ENCODE measurements at regions not wholly inside any gene's neighbourhood (a gene's known extent, or its start where the extent isn't known, plus 50 kb on each side); places are given as distances from the start of the nearest gene placed in this dataset.

GRCh38 chr14:55904086-55904485 lies 214.1 kb upstream of the PELI2 start:
- peaks cover 0 to 2% (median 0%) of the 10 kb centered on the region in 5 experiments for H3K9me3 ChIP-seq (ENCODE audit: control extremely low read depth in 1 of 5, control insufficient read depth in 4 of 5, insufficient read depth in 2 of 5, low read depth in 1 of 5, low read length in 4 of 5)
- no peaks in the 10 kb centered on the region for H3K36me3 ChIP-seq (ENCODE audit: control insufficient read depth in 4 of 4, insufficient read depth in 4 of 4, low read length in 3 of 4)
- H3K27ac ChIP-seq (ENCODE audit: insufficient read depth in 1 of 2, low read depth in 1 of 2, low read length in 2 of 2, poor library complexity in 1 of 2, severe bottlenecking in 2 of 2): no peak overlapping the region
- no peak for DNase-seq
- no peak overlapping the region for H3K4me3 ChIP-seq (ENCODE audit: control insufficient read depth in 1 of 7, extremely low read depth in 1 of 7, insufficient read depth in 4 of 7, low read depth in 2 of 7, low read length in 6 of 7)
- ChIA-PET POLR2A (no interaction called here), CTCF (interaction anchor here (1.6 kb wide), 1 partner anchor 9 kb away, joined by 5 read pairs; no protein-coding TSS in a partner anchor)
- WGBS (ENCODE audit: insufficient coverage): 92% methylated on average over 5 of the region's 5 CpGs
- no peaks in the 10 kb centered on the region for H3K4me1 ChIP-seq (ENCODE audit: control extremely low read depth in 1 of 4, control insufficient read depth in 4 of 4, insufficient read depth in 4 of 4, low read length in 3 of 4)
- no peaks in the 10 kb centered on the region for H3K27me3 ChIP-seq (replicated peaks in 2 of 5; ENCODE audit: control insufficient read depth in 4 of 5, insufficient read depth in 5 of 5, low read length in 4 of 5)

- H3K36me3 ChIP-seq (ENCODE audit: control insufficient read depth in 4 of 4, insufficient read depth in 4 of 4, low read length in 3 of 4): no peaks in the 10 kb centered on the region
- no CpG with 5 or more reads among the region's 1 CpG for WGBS (ENCODE audit: insufficient coverage)
- H3K27ac ChIP-seq (ENCODE audit: insufficient read depth in 1 of 2, low read depth in 1 of 2, low read length in 2 of 2, poor library complexity in 1 of 2, severe bottlenecking in 2 of 2): no peak overlapping the region
- ChIA-PET POLR2A (interaction anchor here (0.7 kb wide), 1 partner anchor 12 kb away, joined by 3 read pairs; no protein-coding TSS in a partner anchor), CTCF (no interaction called here)
- DNase-seq: no peak
- H3K4me1 ChIP-seq (ENCODE audit: control extremely low read depth in 1 of 4, control insufficient read depth in 4 of 4, insufficient read depth in 4 of 4, low read length in 3 of 4): no peaks in the 10 kb centered on the region
- H3K4me3 ChIP-seq (ENCODE audit: control insufficient read depth in 1 of 7, extremely low read depth in 1 of 7, insufficient read depth in 4 of 7, low read depth in 2 of 7, low read length in 6 of 7): no peak overlapping the region
- H3K9me3 ChIP-seq (ENCODE audit: control extremely low read depth in 1 of 5, control insufficient read depth in 4 of 5, insufficient read depth in 2 of 5, low read depth in 1 of 5, low read length in 4 of 5): peaks cover 0 to 2% (median 0%) of the 10 kb centered on the region in 5 experiments
- H3K27me3 ChIP-seq (replicated peaks in 2 of 5; ENCODE audit: control insufficient read depth in 4 of 5, insufficient read depth in 5 of 5, low read length in 4 of 5): no peaks in the 10 kb centered on the region
These were observed 210.1 kb upstream of the PELI2 start for GRCh38 chr14:55908106-55908505.

- Histone ChIP-seq H3K4me3 (ENCODE audit: control insufficient read depth in 1 of 7, extremely low read depth in 1 of 7, insufficient read depth in 4 of 7, low read depth in 2 of 7, low read length in 6 of 7) (no peak overlapping the region), H3K27me3 (replicated peaks in 2 of 5; ENCODE audit: control insufficient read depth in 4 of 5, insufficient read depth in 5 of 5, low read length in 4 of 5) (no peaks in the 10 kb centered on the region), H3K27ac (ENCODE audit: insufficient read depth in 1 of 2, low read depth in 1 of 2, low read length in 2 of 2, poor library complexity in 1 of 2, severe bottlenecking in 2 of 2) (no peak overlapping the region), H3K4me1 (ENCODE audit: control extremely low read depth in 1 of 4, control insufficient read depth in 4 of 4, insufficient read depth in 4 of 4, low read length in 3 of 4) (no peaks in the 10 kb centered on the region), H3K9me3 (ENCODE audit: control extremely low read depth in 1 of 5, control insufficient read depth in 4 of 5, insufficient read depth in 2 of 5, low read depth in 1 of 5, low read length in 4 of 5) (peaks cover 0 to 2% (median 0%) of the 10 kb centered on the region in 5 experiments), H3K36me3 (ENCODE audit: control insufficient read depth in 4 of 4, insufficient read depth in 4 of 4, low read length in 3 of 4) (no peaks in the 10 kb centered on the region)
- ChIA-PET POLR2A (no interaction called here), CTCF (no interaction called here)
- DNase-seq: no peak
- WGBS (ENCODE audit: insufficient coverage): 100% methylated on average over 1 of the region's 1 CpG
These were observed 208.3 kb upstream of the PELI2 start for GRCh38 chr14:55909879-55910278.

DNA sequence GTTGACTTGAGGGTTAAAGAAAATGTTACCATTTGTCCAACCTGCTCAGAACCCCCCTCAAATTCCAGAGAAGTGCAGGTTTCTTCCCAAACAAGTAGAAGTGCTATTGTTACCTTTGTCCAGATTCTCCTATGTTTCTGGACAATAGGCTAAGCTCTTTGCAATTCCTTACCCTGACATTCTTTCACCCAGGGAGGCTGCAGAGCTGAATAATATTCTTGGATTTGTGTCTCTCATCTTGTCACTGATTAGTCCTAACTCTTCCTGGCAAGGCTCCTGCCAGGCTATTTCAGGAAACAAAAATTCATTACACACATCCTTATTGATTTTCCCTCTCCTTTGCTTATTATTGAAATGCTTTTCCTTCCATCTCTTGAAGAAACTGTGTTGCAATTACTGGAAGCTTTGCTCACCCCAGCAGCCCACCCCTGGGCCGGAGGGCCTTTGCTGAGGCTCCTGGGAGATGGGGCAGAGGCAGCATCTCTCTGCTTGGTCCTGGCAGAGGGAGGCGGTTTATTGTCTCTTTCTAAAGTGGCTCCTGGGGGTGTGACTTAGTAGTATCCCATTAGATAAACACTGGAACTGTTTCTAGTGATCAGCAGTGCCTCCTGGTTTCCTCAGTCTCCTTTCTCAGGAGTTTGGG lies 207.5 kb upstream of the PELI2 start:
- CTCF ChIA-PET: no interaction called here

DNA sequence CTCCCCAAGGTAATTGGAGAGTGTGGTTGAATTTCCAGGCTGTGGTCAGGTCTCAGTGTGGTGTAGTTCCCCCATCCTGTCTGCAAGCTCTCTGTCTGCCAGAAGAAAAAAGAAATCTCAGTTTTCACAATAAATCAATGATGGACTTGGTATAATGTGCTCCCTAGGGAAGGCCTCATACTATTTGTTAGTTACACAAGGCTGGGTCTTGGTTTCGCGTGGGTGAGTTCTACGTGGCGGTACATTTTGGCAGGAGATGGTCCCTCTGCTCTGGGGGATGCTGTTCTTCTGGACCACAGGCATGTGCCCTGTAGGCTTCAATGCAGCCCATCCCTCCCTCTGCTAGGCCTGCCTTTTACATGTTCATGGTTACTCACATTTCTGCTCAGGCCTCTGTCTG lies 206.4 kb upstream of the PELI2 start:
- H3K4me3 ChIP-seq (ENCODE audit: control insufficient read depth in 1 of 7, extremely low read depth in 1 of 7, insufficient read depth in 4 of 7, low read depth in 2 of 7, low read length in 6 of 7): no peak overlapping the region
- no peaks in the 10 kb centered on the region for H3K9me3 ChIP-seq (ENCODE audit: control extremely low read depth in 1 of 5, control insufficient read depth in 4 of 5, insufficient read depth in 2 of 5, low read depth in 1 of 5, low read length in 4 of 5)
- DNase-seq: no peak
- CTCF ChIA-PET: no interaction called here
- no peaks in the 10 kb centered on the region for H3K36me3 ChIP-seq (ENCODE audit: control insufficient read depth in 4 of 4, insufficient read depth in 4 of 4, low read length in 3 of 4)
- H3K27me3 ChIP-seq (replicated peaks in 2 of 5; ENCODE audit: control insufficient read depth in 4 of 5, insufficient read depth in 5 of 5, low read length in 4 of 5): peaks cover 0 to 2% (median 0%) of the 10 kb centered on the region in 5 experiments
- POLR2A ChIA-PET: no interaction called here
- H3K27ac ChIP-seq (ENCODE audit: insufficient read depth in 1 of 2, low read depth in 1 of 2, low read length in 2 of 2, poor library complexity in 1 of 2, severe bottlenecking in 2 of 2): no peak overlapping the region
- 96% methylated on average over 4 of the region's 4 CpGs for WGBS (ENCODE audit: insufficient coverage)
- H3K4me1 ChIP-seq (ENCODE audit: control extremely low read depth in 1 of 4, control insufficient read depth in 4 of 4, insufficient read depth in 4 of 4, low read length in 3 of 4): no peaks in the 10 kb centered on the region

More for the DNA sequence above, 207.5 kb upstream of the PELI2 start:
- Histone ChIP-seq H3K27me3 (replicated peaks in 2 of 5; ENCODE audit: control insufficient read depth in 4 of 5, insufficient read depth in 5 of 5, low read length in 4 of 5) (peaks cover 0 to 1% (median 0%) of the 10 kb centered on the region in 5 experiments), H3K4me3 (ENCODE audit: control insufficient read depth in 1 of 7, extremely low read depth in 1 of 7, insufficient read depth in 4 of 7, low read depth in 2 of 7, low read length in 6 of 7) (no peak overlapping the region), H3K4me1 (ENCODE audit: control extremely low read depth in 1 of 4, control insufficient read depth in 4 of 4, insufficient read depth in 4 of 4, low read length in 3 of 4) (no peaks in the 10 kb centered on the region), H3K9me3 (ENCODE audit: control extremely low read depth in 1 of 5, control insufficient read depth in 4 of 5, insufficient read depth in 2 of 5, low read depth in 1 of 5, low read length in 4 of 5) (peaks cover 0 to 2% (median 0%) of the 10 kb centered on the region in 5 experiments), H3K36me3 (ENCODE audit: control insufficient read depth in 4 of 4, insufficient read depth in 4 of 4, low read length in 3 of 4) (no peaks in the 10 kb centered on the region), H3K27ac (ENCODE audit: insufficient read depth in 1 of 2, low read depth in 1 of 2, low read length in 2 of 2, poor library complexity in 1 of 2, severe bottlenecking in 2 of 2) (no peak overlapping the region)
- DNase-seq: no peak
- POLR2A ChIA-PET: no interaction called here
- no CpG with 5 or more reads among the region's 2 CpGs for WGBS (ENCODE audit: insufficient coverage)

GRCh38 chr14:55912344-55912743 lies 205.9 kb upstream of the PELI2 start:
- no peak for DNase-seq
- H3K27me3 ChIP-seq (replicated peaks in 2 of 5; ENCODE audit: control insufficient read depth in 4 of 5, insufficient read depth in 5 of 5, low read length in 4 of 5): peaks cover 0 to 2% (median 0%) of the 10 kb centered on the region in 5 experiments
- H3K36me3 ChIP-seq (ENCODE audit: control insufficient read depth in 4 of 4, insufficient read depth in 4 of 4, low read length in 3 of 4): no peaks in the 10 kb centered on the region
- ChIA-PET POLR2A (no interaction called here), CTCF (no interaction called here)
- H3K9me3 ChIP-seq (ENCODE audit: control extremely low read depth in 1 of 5, control insufficient read depth in 4 of 5, insufficient read depth in 2 of 5, low read depth in 1 of 5, low read length in 4 of 5): no peaks in the 10 kb centered on the region
- H3K27ac ChIP-seq (ENCODE audit: insufficient read depth in 1 of 2, low read depth in 1 of 2, low read length in 2 of 2, poor library complexity in 1 of 2, severe bottlenecking in 2 of 2): no peak overlapping the region
- H3K4me1 ChIP-seq (ENCODE audit: control extremely low read depth in 1 of 4, control insufficient read depth in 4 of 4, insufficient read depth in 4 of 4, low read length in 3 of 4): no peaks in the 10 kb centered on the region
- no peak overlapping the region for H3K4me3 ChIP-seq (ENCODE audit: control insufficient read depth in 1 of 7, extremely low read depth in 1 of 7, insufficient read depth in 4 of 7, low read depth in 2 of 7, low read length in 6 of 7)
- WGBS (ENCODE audit: insufficient coverage): 97% methylated on average over 5 of the region's 5 CpGs

GRCh38 chr14:55913324-55914025 lies 204.7 kb upstream of the PELI2 start:
- ChIA-PET CTCF (no interaction called here), POLR2A (no interaction called here)
- 95% methylated on average over 6 of the region's 8 CpGs for WGBS (ENCODE audit: insufficient coverage)

More at GRCh38 chr14:55913324-55914025, 204.7 kb upstream of the PELI2 start:
- Histone ChIP-seq H3K4me1 (ENCODE audit: control extremely low read depth in 1 of 4, control insufficient read depth in 4 of 4, insufficient read depth in 4 of 4, low read length in 3 of 4) (no peaks in the 10 kb centered on the region), H3K27ac (ENCODE audit: insufficient read depth in 1 of 2, low read depth in 1 of 2, low read length in 2 of 2, poor library complexity in 1 of 2, severe bottlenecking in 2 of 2) (no peak overlapping the region), H3K27me3 (replicated peaks in 2 of 5; ENCODE audit: control insufficient read depth in 4 of 5, insufficient read depth in 5 of 5, low read length in 4 of 5) (peaks cover 0 to 2% (median 0%) of the 10 kb centered on the region in 5 experiments), H3K4me3 (ENCODE audit: control insufficient read depth in 1 of 7, extremely low read depth in 1 of 7, insufficient read depth in 4 of 7, low read depth in 2 of 7, low read length in 6 of 7) (no peak overlapping the region), H3K9me3 (ENCODE audit: control extremely low read depth in 1 of 5, control insufficient read depth in 4 of 5, insufficient read depth in 2 of 5, low read depth in 1 of 5, low read length in 4 of 5) (peaks cover 0 to 2% (median 0%) of the 10 kb centered on the region in 5 experiments), H3K36me3 (ENCODE audit: control insufficient read depth in 4 of 4, insufficient read depth in 4 of 4, low read length in 3 of 4) (no peaks in the 10 kb centered on the region)
- DNase-seq: no peak

Measured in common myeloid progenitor, CD34-positive (primary cell).